ENCODE measurements at regions not wholly inside any gene's neighbourhood (a gene's known extent, or its start where the extent isn't known, plus 50 kb on each side); places are given as distances from the start of the nearest gene placed in this dataset.
"Not testable (repeated sequence)": the region's sequence is repeated elsewhere in the genome, so short reads cannot be mapped to it uniquely, and the experiment has no call there.

GRCh38 chr18:1047406-1047805 lies 142.7 kb downstream of the ADCYAP1 start:
- DNase-seq, result peak; percentile 51

- peak; percentile 30 for DNase-seq
These were observed 143.4 kb downstream of the ADCYAP1 start for GRCh38 chr18:1048032-1048431.

- no peak for DNase-seq
These were observed 144.5 kb downstream of the ADCYAP1 start for GRCh38 chr18:1049173-1049572.

- DNase-seq, result peak; percentile 26
These were observed 145.5 kb downstream of the ADCYAP1 start for GRCh38 chr18:1050012-1050657.

DNA sequence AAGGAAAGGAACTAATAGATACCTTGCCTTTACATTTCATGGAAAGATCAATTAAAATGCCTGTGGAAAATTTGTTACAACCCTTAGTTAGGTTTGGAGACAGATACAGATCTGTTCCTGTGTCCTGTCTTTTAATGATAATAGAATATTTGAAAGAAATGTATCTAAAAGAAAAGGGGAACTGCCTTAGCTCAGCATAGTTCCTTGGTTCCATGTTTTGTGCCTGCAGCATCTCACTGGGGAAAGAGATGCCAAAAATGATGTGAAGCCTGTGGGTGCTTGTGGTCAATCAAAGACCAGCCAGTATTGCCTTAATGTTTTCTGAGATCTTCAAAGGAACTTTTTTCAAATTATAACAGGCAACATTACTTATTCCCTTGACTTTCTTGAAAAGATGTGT lies 147.6 kb downstream of the ADCYAP1 start:
- DNase-seq, result no peak

DNA sequence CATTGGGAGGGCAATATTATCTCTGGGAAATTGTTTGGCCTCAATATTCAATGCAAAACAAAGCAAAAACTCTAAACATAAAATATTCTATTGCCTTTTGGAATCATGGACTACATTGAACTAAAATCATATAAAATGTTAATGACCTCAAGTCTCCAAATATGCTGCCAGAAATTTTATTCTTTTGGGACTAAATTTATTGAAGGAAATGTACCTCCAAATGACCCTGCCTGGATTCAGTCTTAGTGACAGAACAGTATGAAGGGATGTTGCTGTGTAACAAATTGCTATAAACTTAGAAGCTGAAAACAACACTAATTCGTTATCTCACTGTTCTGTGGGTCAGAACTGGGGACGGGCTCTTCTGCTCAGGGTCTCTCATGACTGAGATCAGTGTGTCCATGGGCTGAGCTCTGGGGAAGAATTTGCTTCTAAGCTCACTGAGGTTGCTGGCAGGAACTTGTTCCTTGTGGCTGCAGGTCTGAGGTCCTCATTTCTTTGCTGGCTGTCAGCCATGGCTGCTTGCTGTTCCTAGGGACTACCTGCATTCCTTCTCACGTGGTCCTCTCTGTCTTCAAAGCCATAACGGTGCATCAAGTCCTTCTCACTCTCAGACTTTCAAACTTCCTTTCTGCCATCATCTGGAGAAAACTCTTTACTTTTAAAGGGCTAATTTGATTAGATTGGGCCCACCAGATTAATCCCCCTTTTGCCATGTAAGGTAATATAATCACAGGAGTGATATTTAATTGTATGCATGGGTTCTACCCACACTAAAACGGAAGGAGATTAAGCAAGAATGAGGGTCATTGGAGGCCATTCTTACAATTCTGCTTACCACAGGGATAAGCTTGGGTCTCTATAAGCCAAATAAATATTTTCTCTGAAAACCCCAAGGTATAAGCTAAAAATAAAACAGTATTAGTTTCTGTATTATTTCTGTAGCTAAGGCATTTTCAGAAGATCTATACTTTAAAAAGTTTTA lies 149.0 kb downstream of the ADCYAP1 start:
- DNase-seq, result no peak

DNA sequence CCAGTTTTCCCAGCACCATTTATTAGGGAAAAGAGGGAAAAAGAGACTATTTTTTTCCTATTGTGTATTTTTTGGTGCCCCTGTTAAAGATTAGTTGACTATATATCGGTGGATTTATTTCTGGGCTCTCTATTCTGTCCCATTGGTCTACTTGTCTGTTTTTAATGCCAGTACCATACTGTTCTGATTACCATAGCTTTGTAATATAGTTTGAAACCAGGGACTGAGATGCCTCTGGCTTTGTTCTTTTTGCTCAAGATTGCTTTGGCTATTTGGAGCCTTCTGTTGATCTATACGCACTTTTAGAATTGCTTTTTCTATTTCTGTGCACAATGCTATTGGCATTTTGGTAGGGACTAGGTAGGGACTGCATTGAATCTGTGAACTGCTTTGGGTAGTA lies 151.7 kb downstream of the ADCYAP1 start:
- no peak for DNase-seq

DNA sequence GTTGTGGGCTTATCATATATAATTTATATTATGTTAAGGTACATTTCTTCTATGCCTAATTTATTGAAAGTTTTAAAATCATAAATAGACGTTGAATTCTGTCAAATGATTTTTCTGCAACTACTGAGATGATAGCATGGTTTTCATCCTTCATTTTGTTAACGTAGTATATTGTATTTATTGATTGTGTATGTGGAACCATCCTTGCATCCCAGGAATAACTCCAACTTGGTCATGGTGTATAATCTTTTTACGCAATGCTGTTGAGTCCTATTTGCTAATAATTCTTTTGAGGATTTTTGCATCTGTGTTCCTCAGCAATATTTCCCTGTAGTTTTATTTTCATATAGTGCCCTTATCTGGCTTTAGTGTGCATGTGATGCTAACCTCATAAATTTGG lies 152.7 kb downstream of the ADCYAP1 start:
- DNase-seq, result no peak

DNA sequence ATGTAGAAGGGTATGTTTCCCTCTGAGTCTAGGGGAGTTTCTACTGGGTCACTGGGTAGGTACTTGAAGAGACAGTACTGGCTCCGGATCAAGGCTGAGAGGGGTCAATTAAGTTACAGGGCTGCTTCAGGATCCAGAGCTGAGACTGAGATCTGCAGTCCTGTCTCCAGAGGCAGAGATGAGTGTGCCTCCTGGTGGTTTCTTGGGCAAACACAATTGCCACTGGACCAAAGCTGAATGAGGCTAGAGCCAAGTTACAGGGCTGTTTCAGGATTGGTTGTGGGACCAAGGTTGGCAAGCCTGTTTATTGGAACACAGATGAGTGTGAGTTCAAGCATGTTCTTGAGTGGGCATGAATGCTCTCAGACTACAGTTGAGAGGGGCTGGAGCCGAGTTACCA lies 157.9 kb downstream of the ADCYAP1 start:
- no peak for DNase-seq

DNA sequence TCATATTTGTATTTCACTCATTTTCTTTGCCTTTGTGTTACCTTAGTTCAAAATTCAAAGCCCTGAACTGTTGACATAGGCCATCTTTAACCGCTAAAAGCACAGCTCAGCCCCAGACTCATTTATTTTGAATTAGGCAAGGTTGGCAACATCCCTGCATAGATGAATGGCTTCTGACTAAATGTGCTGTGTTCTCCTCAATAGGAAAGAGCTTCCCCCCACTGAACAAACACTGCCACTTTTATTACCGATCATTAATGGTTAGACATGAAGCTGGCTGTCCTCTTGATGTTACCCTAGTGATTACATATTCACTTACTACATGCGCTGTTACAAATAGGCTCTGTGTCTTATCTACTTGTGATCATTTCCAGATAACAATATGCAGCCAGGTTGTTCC lies 170.7 kb downstream of the ADCYAP1 start:
- DNase-seq, result no peak

GRCh38 chr18:1075876-1076275 lies 171.2 kb downstream of the ADCYAP1 start:
- no peak for DNase-seq

GRCh38 chr18:1078301-1078700 lies 173.6 kb downstream of the ADCYAP1 start:
- DNase-seq, result no peak

DNA sequence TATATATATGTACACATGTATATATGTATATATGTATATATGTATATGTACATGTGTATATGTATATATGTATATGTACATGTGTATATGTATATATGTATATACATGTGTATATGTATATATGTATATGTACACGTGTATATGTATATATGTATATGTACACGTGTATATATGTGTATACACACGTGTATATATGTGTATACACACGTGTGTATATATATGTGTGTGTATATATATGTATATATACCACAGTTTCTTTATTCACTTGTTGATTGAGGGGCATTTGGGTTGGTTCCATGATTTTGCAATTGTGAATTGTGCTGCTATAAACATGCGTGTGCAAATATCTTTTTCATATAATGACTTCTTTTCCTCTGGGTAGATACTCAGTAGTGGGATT lies 179.0 kb downstream of the ADCYAP1 start:
- not testable (repeated sequence) for DNase-seq

- no peak for DNase-seq
These were observed 186.1 kb downstream of the ADCYAP1 start for GRCh38 chr18:1090758-1091157.

- DNase-seq, result no peak
These were observed 187.6 kb downstream of the ADCYAP1 start for GRCh38 chr18:1092228-1092627.

- peak; percentile 68 for DNase-seq
These were observed 189.7 kb downstream of the ADCYAP1 start for GRCh38 chr18:1094409-1094808.

GRCh38 chr18:1097991-1098735 lies 193.5 kb downstream of the ADCYAP1 start:
- DNase-seq, result not testable (repeated sequence)

DNA sequence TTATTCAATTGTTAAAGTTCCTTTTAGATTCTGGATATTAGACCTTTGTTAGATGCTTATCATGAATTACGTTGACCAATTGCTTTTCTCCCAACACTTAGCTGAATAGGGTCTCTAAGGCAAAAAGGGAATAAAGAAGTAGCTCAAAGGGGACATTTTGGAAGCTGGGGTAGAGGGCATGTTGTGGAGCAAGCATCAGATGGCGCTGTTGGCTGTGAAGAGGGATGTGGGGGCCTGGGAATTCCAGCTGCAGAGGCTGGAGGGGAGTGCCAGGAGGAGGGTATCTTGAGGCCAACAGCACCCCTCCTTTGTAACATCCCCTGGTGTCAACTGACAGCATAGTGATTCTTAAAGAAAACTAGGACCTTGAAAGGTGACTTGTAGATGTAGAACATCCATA lies 198.2 kb downstream of the ADCYAP1 start:
- DNase-seq, result no peak

DNA sequence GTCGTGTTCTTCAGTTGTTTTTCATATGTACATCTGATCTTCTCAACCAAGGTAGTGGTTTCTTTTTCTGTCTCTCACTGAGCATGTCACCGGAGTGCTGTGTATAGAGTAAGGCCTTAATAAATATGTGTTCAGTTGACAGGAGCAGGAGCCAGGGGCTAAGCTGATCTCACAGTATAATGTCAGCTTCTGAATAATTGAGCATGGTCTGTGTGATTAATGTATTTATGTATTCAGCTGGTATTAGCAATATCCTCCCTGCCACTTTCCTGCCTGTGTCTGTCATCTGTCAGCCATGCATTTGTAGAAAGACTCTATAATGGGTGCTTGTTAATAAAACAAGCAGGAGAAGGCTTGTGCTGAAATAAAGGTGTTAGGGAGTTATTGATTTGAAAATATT lies 198.9 kb downstream of the ADCYAP1 start:
- DNase-seq, result no peak

GRCh38 chr18:1104181-1104881 lies 199.7 kb downstream of the ADCYAP1 start:
- DNase-seq, result peak; percentile 61

GRCh38 chr18:1124495-1124894 lies 219.8 kb downstream of the ADCYAP1 start:
- no peak for DNase-seq

DNA sequence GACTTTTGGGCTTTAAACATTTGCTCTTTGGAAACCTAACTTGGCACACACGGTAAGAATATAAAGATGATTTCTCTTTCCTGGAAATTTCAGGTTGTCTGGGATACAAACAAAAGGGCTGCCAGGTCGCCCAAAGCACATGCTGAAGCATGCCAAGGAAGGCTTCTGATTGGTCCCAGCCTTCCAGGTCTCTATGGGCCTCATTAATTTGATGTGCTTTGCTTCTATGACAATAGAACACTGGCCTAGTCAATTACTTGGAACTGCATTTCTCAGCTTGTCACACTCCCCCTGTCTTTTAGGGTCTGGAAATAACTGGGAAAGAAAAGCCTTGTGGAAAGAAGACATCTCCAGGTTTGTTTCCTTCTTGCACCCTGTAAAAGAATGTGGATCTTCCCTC lies 228.9 kb downstream of the ADCYAP1 start:
- DNase-seq, result no peak

DNA sequence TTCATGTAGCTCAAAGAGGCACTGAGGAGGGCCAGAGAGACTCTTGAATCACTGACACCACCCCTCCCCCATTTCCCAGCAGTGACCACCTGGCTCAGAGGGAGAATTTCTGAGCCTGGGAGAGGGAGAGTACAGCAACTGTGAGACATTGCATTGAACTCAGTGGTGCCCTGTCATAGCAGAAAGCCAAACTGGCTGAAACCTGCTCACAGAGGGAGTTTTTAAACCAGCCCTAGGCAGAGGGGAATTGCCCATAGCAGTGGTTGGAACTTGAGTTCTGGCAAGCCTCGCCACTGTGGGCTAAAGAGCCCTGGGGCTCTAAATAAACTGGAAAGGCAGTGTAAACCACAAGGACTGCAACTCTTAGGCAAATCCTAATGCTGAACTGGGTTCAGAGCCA lies 243.1 kb downstream of the ADCYAP1 start:
- DNase-seq, result peak; percentile 4
